ENCODE measurements at regions not wholly inside any gene's neighbourhood (a gene's known extent, or its start where the extent isn't known, plus 50 kb on each side); places are given as distances from the start of the nearest gene placed in this dataset.

- no CpG with 5 or more reads among the region's 3 CpGs for WGBS (ENCODE audit: insufficient coverage)
- H3K4me3 Mint-ChIP-seq = no peak overlapping the region
- Histone ChIP-seq H3K4me1 (ENCODE audit: control insufficient read depth, insufficient read depth, low read length) (no peaks in the 10 kb centered on the region), H3K4me3 (ENCODE audit: low read length) (no peak overlapping the region), H3K27me3 (ENCODE audit: control insufficient read depth, insufficient read depth, low read length) (no peaks in the 10 kb centered on the region), H3K9me3 (ENCODE audit: control insufficient read depth, insufficient read depth, low read length) (no peaks in the 10 kb centered on the region), H3K36me3 (ENCODE audit: control insufficient read depth, insufficient read depth, low read length) (no peaks in the 10 kb centered on the region), H3K27ac (ENCODE audit: low read length) (no peak overlapping the region)
- H3K4me1 Mint-ChIP-seq = no peaks in the 10 kb centered on the region
- no peaks in the 10 kb centered on the region for H3K27me3 Mint-ChIP-seq (ENCODE audit: low read depth in 2 of 2)
- H3K36me3 Mint-ChIP-seq = no peaks in the 10 kb centered on the region
- DNase-seq (no peak), ATAC-seq (no peak)
- no peak for TF ChIP-seq CTCF (IDR thresholded peaks at IDR 0.05)
- no peak overlapping the region for H3K27ac Mint-ChIP-seq
- peaks cover 8 to 17% of the 10 kb centered on the region in 2 donors for H3K9me3 Mint-ChIP-seq
- intact Hi-C loops (cut with micrococcal nuclease) = no loop called here
Measured at GRCh38 chr13:60689076-60689475, 292.1 kb downstream of the TDRD3 start.

- Histone ChIP-seq H3K4me1 (ENCODE audit: control insufficient read depth, insufficient read depth, low read length) (no peaks in the 10 kb centered on the region), H3K4me3 (ENCODE audit: low read length) (no peak overlapping the region), H3K27ac (ENCODE audit: low read length) (no peak overlapping the region), H3K27me3 (ENCODE audit: control insufficient read depth, insufficient read depth, low read length) (no peaks in the 10 kb centered on the region), H3K9me3 (ENCODE audit: control insufficient read depth, insufficient read depth, low read length) (no peaks in the 10 kb centered on the region), H3K36me3 (ENCODE audit: control insufficient read depth, insufficient read depth, low read length) (no peaks in the 10 kb centered on the region)
- H3K9me3 Mint-ChIP-seq = peaks cover 0 to 8% of the 10 kb centered on the region in 2 donors
- no peak for TF ChIP-seq CTCF (IDR thresholded peaks at IDR 0.05)
- WGBS (ENCODE audit: insufficient coverage) = 65% methylated on average over 2 of the region's 5 CpGs
- intact Hi-C loops (cut with micrococcal nuclease) = no loop called here
- no peak overlapping the region for H3K4me3 Mint-ChIP-seq
- no peak overlapping the region for H3K27ac Mint-ChIP-seq
- H3K4me1 Mint-ChIP-seq = no peaks in the 10 kb centered on the region
- ATAC-seq = no peak
- no peak for DNase-seq
- H3K27me3 Mint-ChIP-seq (ENCODE audit: low read depth in 2 of 2) = no peaks in the 10 kb centered on the region
- H3K36me3 Mint-ChIP-seq = no peaks in the 10 kb centered on the region
Measured at GRCh38 chr13:60679928-60680694, 283.1 kb downstream of the TDRD3 start.

- DNase-seq (no peak), ATAC-seq (no peak)
- Mint-ChIP-seq H3K4me3 (no peak overlapping the region), H3K27ac (no peak overlapping the region), H3K36me3 (no peaks in the 10 kb centered on the region), H3K27me3 (ENCODE audit: low read depth in 2 of 2) (no peaks in the 10 kb centered on the region), H3K4me1 (no peaks in the 10 kb centered on the region), H3K9me3 (peaks cover 0 to 8% of the 10 kb centered on the region in 2 donors)
- no peaks in the 10 kb centered on the region for H3K27me3 ChIP-seq (ENCODE audit: control insufficient read depth, insufficient read depth, low read length)
- no peaks in the 10 kb centered on the region for H3K36me3 ChIP-seq (ENCODE audit: control insufficient read depth, insufficient read depth, low read length)
- no peak overlapping the region for H3K4me3 ChIP-seq (ENCODE audit: low read length)
- no peak for TF ChIP-seq CTCF (IDR thresholded peaks at IDR 0.05)
- intact Hi-C loops (cut with micrococcal nuclease) = no loop called here
- H3K9me3 ChIP-seq (ENCODE audit: control insufficient read depth, insufficient read depth, low read length) = no peaks in the 10 kb centered on the region
- H3K27ac ChIP-seq (ENCODE audit: low read length) = no peak overlapping the region
- WGBS (ENCODE audit: insufficient coverage) = 93% methylated on average over 4 of the region's 4 CpGs
- H3K4me1 ChIP-seq (ENCODE audit: control insufficient read depth, insufficient read depth, low read length) = no peaks in the 10 kb centered on the region
Measured at GRCh38 chr13:60679131-60679530, 282.1 kb downstream of the TDRD3 start.

DNA sequence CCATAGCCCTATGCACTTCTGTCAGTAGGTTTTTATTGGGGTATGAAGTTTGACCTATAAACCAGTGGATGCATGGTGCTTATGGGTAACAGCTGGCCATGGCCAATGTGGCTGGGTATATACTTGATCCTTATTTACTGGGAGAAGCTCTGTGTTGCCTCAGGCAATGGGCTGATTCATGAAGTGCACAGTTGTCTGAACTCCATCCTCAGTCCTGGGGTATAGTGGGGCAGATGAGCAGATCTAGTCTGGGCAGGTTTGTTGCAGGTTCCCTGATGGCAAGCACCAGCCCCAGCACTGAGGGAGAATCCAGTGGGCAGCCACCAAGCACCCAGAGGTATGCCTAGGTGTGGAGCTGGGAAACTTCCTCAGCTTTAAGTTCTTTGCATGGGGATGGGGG, 274.4 kb downstream of the TDRD3 start:
- no peak for TF ChIP-seq CTCF (IDR thresholded peaks at IDR 0.05)
- DNase-seq (no peak), ATAC-seq (no peak)
- Mint-ChIP-seq H3K4me1 (no peaks in the 10 kb centered on the region), H3K27me3 (ENCODE audit: low read depth in 2 of 2) (no peaks in the 10 kb centered on the region), H3K27ac (no peak overlapping the region), H3K36me3 (peaks cover 7% of the 10 kb centered on the region), H3K9me3 (peaks cover 10 to 13% of the 10 kb centered on the region in 2 donors), H3K4me3 (no peak overlapping the region)
- H3K4me3 ChIP-seq (ENCODE audit: low read length) = no peak overlapping the region
- no peak overlapping the region for H3K27ac ChIP-seq (ENCODE audit: low read length)
- peaks cover 10% of the 10 kb centered on the region for H3K9me3 ChIP-seq (ENCODE audit: control insufficient read depth, insufficient read depth, low read length)
- H3K36me3 ChIP-seq (ENCODE audit: control insufficient read depth, insufficient read depth, low read length) = no peaks in the 10 kb centered on the region
- H3K27me3 ChIP-seq (ENCODE audit: control insufficient read depth, insufficient read depth, low read length) = no peaks in the 10 kb centered on the region
- H3K4me1 ChIP-seq (ENCODE audit: control insufficient read depth, insufficient read depth, low read length) = no peaks in the 10 kb centered on the region
- intact Hi-C loops (cut with micrococcal nuclease) = no loop called here

All from natural killer cell (primary cell).